ENCODE measurements at regions not wholly inside any gene's neighbourhood (a gene's known extent, or its start where the extent isn't known, plus 50 kb on each side); places are given as distances from the start of the nearest gene placed in this dataset.

DNA sequence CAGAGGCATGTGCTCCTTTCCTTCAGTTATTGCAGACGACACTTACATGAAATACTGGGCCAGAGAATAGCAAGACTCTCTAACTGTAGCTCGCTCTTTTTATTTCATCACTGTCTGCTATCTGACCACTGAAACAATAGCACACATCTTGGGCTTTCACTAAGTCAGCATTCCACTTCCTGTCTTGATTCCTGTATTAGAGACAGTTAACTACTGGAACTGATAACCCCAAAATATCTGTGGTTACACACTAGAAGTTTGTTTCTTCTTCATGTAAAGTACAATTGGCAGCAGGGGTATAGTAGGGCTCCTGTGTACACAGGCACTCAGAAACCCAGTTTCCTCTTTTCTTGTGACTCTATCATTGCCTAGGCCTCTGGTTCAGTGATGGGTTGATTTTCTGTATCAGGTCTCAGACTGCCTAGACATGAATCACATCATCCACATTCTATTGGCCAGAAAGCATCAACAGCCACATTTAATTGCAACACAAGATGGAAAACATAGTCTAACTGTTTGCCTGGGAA is 230.2 kb upstream of the CD96 start:
- TF ChIP-seq, protein P1, sequence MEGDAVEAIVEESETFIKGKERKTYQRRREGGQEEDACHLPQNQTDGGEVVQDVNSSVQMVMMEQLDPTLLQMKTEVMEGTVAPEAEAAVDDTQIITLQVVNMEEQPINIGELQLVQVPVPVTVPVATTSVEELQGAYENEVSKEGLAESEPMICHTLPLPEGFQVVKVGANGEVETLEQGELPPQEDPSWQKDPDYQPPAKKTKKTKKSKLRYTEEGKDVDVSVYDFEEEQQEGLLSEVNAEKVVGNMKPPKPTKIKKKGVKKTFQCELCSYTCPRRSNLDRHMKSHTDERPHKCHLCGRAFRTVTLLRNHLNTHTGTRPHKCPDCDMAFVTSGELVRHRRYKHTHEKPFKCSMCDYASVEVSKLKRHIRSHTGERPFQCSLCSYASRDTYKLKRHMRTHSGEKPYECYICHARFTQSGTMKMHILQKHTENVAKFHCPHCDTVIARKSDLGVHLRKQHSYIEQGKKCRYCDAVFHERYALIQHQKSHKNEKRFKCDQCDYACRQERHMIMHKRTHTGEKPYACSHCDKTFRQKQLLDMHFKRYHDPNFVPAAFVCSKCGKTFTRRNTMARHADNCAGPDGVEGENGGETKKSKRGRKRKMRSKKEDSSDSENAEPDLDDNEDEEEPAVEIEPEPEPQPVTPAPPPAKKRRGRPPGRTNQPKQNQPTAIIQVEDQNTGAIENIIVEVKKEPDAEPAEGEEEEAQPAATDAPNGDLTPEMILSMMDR (IDR thresholded peaks at IDR 0.05): no peak
- TF ChIP-seq POLR2AphosphoS5 (IDR thresholded peaks at IDR 0.05): no peak
- no peak for TF ChIP-seq POLR2A (IDR thresholded peaks at IDR 0.05)

Measured in prostate gland (tissue), 2 donors.